Chondrocyte (in vitro differentiated cells): ENCODE measurements at regions not wholly inside any gene's neighbourhood (a gene's known extent, or its start where the extent isn't known, plus 50 kb on each side); places are given as distances from the start of the nearest gene placed in this dataset.

Experiments used
- DNase-seq: peaks from one replicate; pipeline ENCODE4 v3.0.0; 2021; ENCODE audit warnings: mixed read lengths, low spot score
- H3K27ac Mint-ChIP-seq: one replicate; pipeline ENCODE4 v1.8.0; 2021; ENCODE audit warnings: mild to moderate bottlenecking, moderate library complexity, mixed read lengths; ENCODE audit not compliant: unreplicated experiment
- H3K27me3 Mint-ChIP-seq: 2 replicates; pipeline ENCODE4 v1.8.0; 2021; ENCODE audit warnings: low read depth, mixed read lengths
- H3K36me3 Mint-ChIP-seq: 2 replicates; pipeline ENCODE4 v1.8.0; 2021; ENCODE audit warnings: low read depth, mixed read lengths
- H3K4me1 Mint-ChIP-seq: 2 replicates; pipeline ENCODE4 v1.8.0; 2021; ENCODE audit warnings: low read depth, mild to moderate bottlenecking, mixed read lengths
- H3K4me3 Mint-ChIP-seq: one replicate; pipeline ENCODE4 v1.8.0; 2021; ENCODE audit warnings: mild to moderate bottlenecking, moderate library complexity, mixed read lengths; ENCODE audit not compliant: unreplicated experiment
- H3K9me3 Mint-ChIP-seq: 2 replicates; pipeline ENCODE4 v1.8.0; 2021; ENCODE audit warnings: low read depth, mixed read lengths
- CTCF ChIP-seq: fragments of 200-600 bp; sonication (generic); IDR thresholded peaks from 2 replicates; pipeline ENCODE4 v1.5.0; 2021; ENCODE audit warnings: antibody characterized with exemption, mild to moderate bottlenecking, moderate library complexity

- Mint-ChIP-seq H3K36me3 (no peaks in the 10 kb centered on the region), H3K27ac (no peak overlapping the region), H3K9me3 (peaks cover 3% of the 10 kb centered on the region), H3K4me3 (no peak overlapping the region), H3K4me1 (peaks cover 12% of the 10 kb centered on the region), H3K27me3 (no peaks in the 10 kb centered on the region)
- no peak for DNase-seq
- no peak for TF ChIP-seq CTCF
Measured at GRCh38 chr13:39913339-39913738, 257.9 kb downstream of the COG6 start.

GRCh38 chr13:39913928-39914327 is 258.5 kb downstream of the COG6 start:
- no peak for TF ChIP-seq CTCF
- no peaks in the 10 kb centered on the region for H3K36me3 Mint-ChIP-seq
- no peak overlapping the region for H3K27ac Mint-ChIP-seq
- H3K9me3 Mint-ChIP-seq = peaks cover 3% of the 10 kb centered on the region
- no peaks in the 10 kb centered on the region for H3K27me3 Mint-ChIP-seq
- no peak for DNase-seq
- peaks cover 12% of the 10 kb centered on the region for H3K4me1 Mint-ChIP-seq
- H3K4me3 Mint-ChIP-seq = no peak overlapping the region

- Mint-ChIP-seq H3K4me3 (no peak overlapping the region), H3K9me3 (peaks cover 9% of the 10 kb centered on the region), H3K4me1 (peaks cover 12% of the 10 kb centered on the region), H3K27me3 (no peaks in the 10 kb centered on the region), H3K27ac (no peak overlapping the region), H3K36me3 (no peaks in the 10 kb centered on the region)
- no peak for TF ChIP-seq CTCF
- no peak for DNase-seq
Measured at GRCh38 chr13:39915418-39915817, 260.0 kb downstream of the COG6 start.

- peaks cover 15% of the 10 kb centered on the region for H3K9me3 Mint-ChIP-seq
- no peak for DNase-seq
- H3K27ac Mint-ChIP-seq = no peak overlapping the region
- TF ChIP-seq CTCF = no peak
- peaks cover 12% of the 10 kb centered on the region for H3K4me1 Mint-ChIP-seq
- no peaks in the 10 kb centered on the region for H3K27me3 Mint-ChIP-seq
- H3K36me3 Mint-ChIP-seq = no peaks in the 10 kb centered on the region
- no peak overlapping the region for H3K4me3 Mint-ChIP-seq
Measured at GRCh38 chr13:39916330-39916729, 260.9 kb downstream of the COG6 start.

- Mint-ChIP-seq H3K4me3 (no peak overlapping the region), H3K27me3 (no peaks in the 10 kb centered on the region), H3K27ac (no peak overlapping the region), H3K36me3 (peaks cover 7% of the 10 kb centered on the region), H3K4me1 (peaks cover 7% of the 10 kb centered on the region), H3K9me3 (peaks cover 30% of the 10 kb centered on the region)
- no peak for DNase-seq
- TF ChIP-seq CTCF = no peak
Measured at GRCh38 chr13:39918620-39919236, 263.3 kb downstream of the COG6 start.
